GM12874 (cell line): ENCODE measurements at regions not wholly inside any gene's neighbourhood (a gene's known extent, or its start where the extent isn't known, plus 50 kb on each side); places are given as distances from the start of the nearest gene placed in this dataset.

Experiments
- CTCF ChIP-seq: IDR thresholded peaks from 2 replicates; pipeline ENCODE4 v1.5.1; 2011; ENCODE audit warnings: low read depth, mild to moderate bottlenecking, control low read depth, low read length, moderate library complexity; ENCODE audit not compliant: insufficient read depth

- TF ChIP-seq CTCF = no peak
These were observed 69.9 kb upstream of the GRIN2A start for GRCh38 chr16:10252155-10252554.

GRCh38 chr16:10253409-10253808 lies 71.2 kb upstream of the GRIN2A start:
- no peak for TF ChIP-seq CTCF

- TF ChIP-seq CTCF = no peak
These were observed 73.5 kb upstream of the GRIN2A start for GRCh38 chr16:10255728-10256127.

GRCh38 chr16:10256784-10257641 lies 74.8 kb upstream of the GRIN2A start:
- peak; percentile 81 for TF ChIP-seq CTCF

GRCh38 chr16:10261077-10261476 lies 78.8 kb upstream of the GRIN2A start:
- TF ChIP-seq CTCF = no peak

GRCh38 chr16:10262377-10263132 lies 80.3 kb upstream of the GRIN2A start:
- TF ChIP-seq CTCF = no peak

GRCh38 chr16:10265770-10266615 lies 83.8 kb upstream of the GRIN2A start:
- no peak for TF ChIP-seq CTCF
